HEK293T (cell line): ENCODE measurements at regions not wholly inside any gene's neighbourhood (a gene's known extent, or its start where the extent isn't known, plus 50 kb on each side); places are given as distances from the start of the nearest gene placed in this dataset.

Experiments
- ARNT ChIP-seq: fragments of 450-650 bp; IDR thresholded peaks from 2 replicates; pipeline ENCODE4 v1.6.1; 2017; ENCODE audit warnings: mild to moderate bottlenecking
- BHLHE40 ChIP-seq: fragments of 450-650 bp; IDR thresholded peaks from 2 replicates; pipeline ENCODE4 v1.6.1; 2016; ENCODE audit warnings: mild to moderate bottlenecking, moderate library complexity, borderline replicate concordance
- CTBP1 ChIP-seq: fragments of 450-650 bp; IDR thresholded peaks from 2 replicates; pipeline ENCODE4 v1.6.1; 2016; ENCODE audit warnings: borderline replicate concordance
- ELF4 ChIP-seq: fragments of 450-650 bp; IDR thresholded peaks from 2 replicates; pipeline ENCODE4 v1.6.1; 2017; ENCODE audit warnings: antibody characterized with exemption
- FOXA1 ChIP-seq: fragments of 450-650 bp; IDR thresholded peaks from 2 replicates; pipeline ENCODE4 v1.6.1; 2016; ENCODE audit warnings: mild to moderate bottlenecking
- FOXM1 ChIP-seq: fragments of 450-650 bp; IDR thresholded peaks from 2 replicates; pipeline ENCODE4 v1.6.1; 2017; ENCODE audit warnings: mild to moderate bottlenecking, borderline replicate concordance
- HDGF ChIP-seq: fragments of 450-650 bp; IDR thresholded peaks from 2 replicates; pipeline ENCODE4 v1.6.1; 2017; ENCODE audit warnings: antibody characterized with exemption, borderline replicate concordance
- LEF1 ChIP-seq: fragments of 450-650 bp; IDR thresholded peaks from 2 replicates; pipeline ENCODE4 v1.6.1; 2017; ENCODE audit warnings: mild to moderate bottlenecking, borderline replicate concordance
- SP1 ChIP-seq: fragments of 450-650 bp; IDR thresholded peaks from 2 replicates; pipeline ENCODE4 v1.6.1; 2017
- SUZ12 ChIP-seq: fragments of 450-650 bp; IDR thresholded peaks from 2 replicates; pipeline ENCODE4 v1.6.1; 2016; ENCODE audit warnings: mild to moderate bottlenecking
- TARDBP ChIP-seq: fragments of 450-650 bp; IDR thresholded peaks from 2 replicates; pipeline ENCODE4 v1.6.1; 2016
- ZNF384 ChIP-seq: fragments of 450-650 bp; IDR thresholded peaks from 2 replicates; pipeline ENCODE4 v1.6.1; 2016

DNA sequence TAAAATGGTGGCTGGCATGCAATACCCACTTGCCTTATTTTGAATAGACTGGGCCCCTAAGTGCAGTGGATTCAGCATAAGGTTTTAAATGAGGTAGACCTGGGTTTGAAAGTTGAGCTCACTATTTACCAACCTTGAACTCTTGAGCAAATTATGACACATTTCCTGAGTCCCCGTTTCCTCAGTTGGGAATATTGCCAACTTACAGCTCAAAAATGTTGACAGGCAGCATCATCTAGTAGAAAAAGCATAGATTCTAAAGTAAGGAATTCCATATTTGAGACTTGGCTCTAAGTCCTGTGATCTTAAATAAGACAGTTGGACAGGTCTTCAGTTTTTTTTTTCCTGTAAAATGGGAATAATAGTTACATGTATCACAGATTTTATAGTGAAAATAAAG is 305.5 kb downstream of the ACTR3B start:
- TF ChIP-seq FOXM1 (no peak), BHLHE40 (no peak), SUZ12 (no peak), TARDBP (no peak), CTBP1 (no peak), ARNT (no peak), SP1 (no peak), FOXA1 (no peak), LEF1 (no peak), HDGF (no peak), ELF4 (no peak), ZNF384 (no peak)
